ENCODE measurements at regions not wholly inside any gene's neighbourhood (a gene's known extent, or its start where the extent isn't known, plus 50 kb on each side); places are given as distances from the start of the nearest gene placed in this dataset.

DNA sequence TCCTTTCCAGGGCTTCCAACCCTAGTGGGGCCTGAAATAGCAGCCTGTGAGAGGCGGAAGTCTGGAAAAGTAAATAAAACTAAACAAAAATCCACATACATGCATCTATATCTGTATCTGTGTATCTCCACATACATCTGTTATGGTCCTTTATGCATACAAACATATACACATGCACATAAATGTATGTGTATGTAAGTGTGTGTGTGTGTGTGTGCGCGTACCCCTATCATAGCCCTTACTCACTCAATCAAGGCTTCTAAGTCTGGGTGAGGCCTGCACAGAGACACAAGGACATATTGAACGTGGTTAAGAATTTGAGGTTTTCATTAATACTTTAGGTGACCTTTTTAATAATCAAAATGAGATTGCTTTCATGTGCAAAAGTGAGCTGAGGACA is 98.9 kb upstream of the CYRIA start:
- no peak overlapping the region for H3K14ac ChIP-seq (ENCODE audit: low read length in 2 of 2)
- no peak overlapping the region for H3K18ac ChIP-seq (ENCODE audit: low read depth in 1 of 2, low read length in 2 of 2)
- peaks cover 3 to 7% of the 10 kb centered on the region in 2 experiments for H3K27me3 ChIP-seq (ENCODE audit: control insufficient read depth in 1 of 2, insufficient read depth in 1 of 2, low read length in 2 of 2)
- no peak overlapping the region for H2AK5ac ChIP-seq (ENCODE audit: low read length, severe bottlenecking)
- DNase-seq, result no peak
- H2BK5ac ChIP-seq (ENCODE audit: low read depth, low read length, poor library complexity, severe bottlenecking), result no peak overlapping the region
- no peak overlapping the region for H2BK12ac ChIP-seq (ENCODE audit: low read length in 2 of 2)
- H4K91ac ChIP-seq (ENCODE audit: low read length), result no peak overlapping the region
- H3K23ac ChIP-seq (ENCODE audit: low read length in 2 of 2), result no peak overlapping the region
- H3K4me3 ChIP-seq (ENCODE audit: insufficient read depth in 1 of 2, low read depth in 1 of 2, low read length in 2 of 2), result no peak overlapping the region
- no peak overlapping the region for H3K9ac ChIP-seq (ENCODE audit: low read length)
- peaks cover 3% of the 10 kb centered on the region for H3K9me3 ChIP-seq (ENCODE audit: control insufficient read depth, low read length)
- H3K36me3 ChIP-seq (ENCODE audit: control insufficient read depth in 1 of 2, insufficient read depth in 2 of 2, low read depth in 1 of 2, low read length in 2 of 2), result no peaks in the 10 kb centered on the region
- no peak overlapping the region for H2AFZ ChIP-seq (ENCODE audit: low read depth, low read length)
- no peak overlapping the region for H3K4me2 ChIP-seq (ENCODE audit: low read length, poor library complexity, severe bottlenecking)
- no peak overlapping the region for H3K27ac ChIP-seq (ENCODE audit: low read length, poor library complexity, severe bottlenecking)
- H4K8ac ChIP-seq (ENCODE audit: low read length), result no peak overlapping the region
- WGBS, result 60% methylated on average over 1 of the region's 4 CpGs
- no peak overlapping the region for H2BK15ac ChIP-seq (ENCODE audit: low read depth, poor library complexity, severe bottlenecking)
- H3K4me1 ChIP-seq (ENCODE audit: control insufficient read depth, insufficient read depth, low read depth, low read length), result no peaks in the 10 kb centered on the region
- no peak overlapping the region for H3K4ac ChIP-seq (ENCODE audit: low read depth in 1 of 2, low read length in 2 of 2)
- no peaks in the 10 kb centered on the region for H3K79me1 ChIP-seq (replicated peaks; ENCODE audit: low read length, poor library complexity, severe bottlenecking)
- H2BK120ac ChIP-seq (ENCODE audit: low read depth, low read length), result no peak overlapping the region

- no peak overlapping the region for H2BK12ac ChIP-seq (ENCODE audit: low read length in 2 of 2)
- H3K23ac ChIP-seq (ENCODE audit: low read length in 2 of 2), result no peak overlapping the region
- H3K18ac ChIP-seq (ENCODE audit: low read depth in 1 of 2, low read length in 2 of 2), result no peak overlapping the region
- H2AFZ ChIP-seq (ENCODE audit: low read depth, low read length), result no peak overlapping the region
- no peaks in the 10 kb centered on the region for H3K79me1 ChIP-seq (replicated peaks; ENCODE audit: low read length, poor library complexity, severe bottlenecking)
- H2BK120ac ChIP-seq (ENCODE audit: low read depth, low read length), result no peak overlapping the region
- no peak overlapping the region for H2BK15ac ChIP-seq (ENCODE audit: low read depth, poor library complexity, severe bottlenecking)
- H3K9ac ChIP-seq (ENCODE audit: low read length), result no peak overlapping the region
- H3K27ac ChIP-seq (ENCODE audit: low read length, poor library complexity, severe bottlenecking), result no peak overlapping the region
- 75% methylated on average over 4 of the region's 4 CpGs for WGBS
- no peak overlapping the region for H2BK5ac ChIP-seq (ENCODE audit: low read depth, low read length, poor library complexity, severe bottlenecking)
- H3K27me3 ChIP-seq (ENCODE audit: control insufficient read depth in 1 of 2, insufficient read depth in 1 of 2, low read length in 2 of 2), result peaks cover 0 to 3% of the 10 kb centered on the region in 2 experiments
- no peaks in the 10 kb centered on the region for H3K36me3 ChIP-seq (ENCODE audit: control insufficient read depth in 1 of 2, insufficient read depth in 2 of 2, low read depth in 1 of 2, low read length in 2 of 2)
- H3K4me3 ChIP-seq (ENCODE audit: insufficient read depth in 1 of 2, low read depth in 1 of 2, low read length in 2 of 2), result no peak overlapping the region
- no peak overlapping the region for H3K4me2 ChIP-seq (ENCODE audit: low read length, poor library complexity, severe bottlenecking)
- H3K14ac ChIP-seq (ENCODE audit: low read length in 2 of 2), result no peak overlapping the region
- no peaks in the 10 kb centered on the region for H3K4me1 ChIP-seq (ENCODE audit: control insufficient read depth, insufficient read depth, low read depth, low read length)
- H2AK5ac ChIP-seq (ENCODE audit: low read length, severe bottlenecking), result no peak overlapping the region
- no peak for DNase-seq
- peaks cover 3% of the 10 kb centered on the region for H3K9me3 ChIP-seq (ENCODE audit: control insufficient read depth, low read length)
- no peak overlapping the region for H3K4ac ChIP-seq (ENCODE audit: low read depth in 1 of 2, low read length in 2 of 2)
- H4K8ac ChIP-seq (ENCODE audit: low read length), result no peak overlapping the region
- H4K91ac ChIP-seq (ENCODE audit: low read length), result no peak overlapping the region
Observed at GRCh38 chr2:16763493-16763899, 97.9 kb upstream of the CYRIA start.

- Histone ChIP-seq H2BK15ac (ENCODE audit: low read depth, poor library complexity, severe bottlenecking) (no peak overlapping the region), H2AFZ (ENCODE audit: low read depth, low read length) (no peak overlapping the region), H3K4me2 (ENCODE audit: low read length, poor library complexity, severe bottlenecking) (no peak overlapping the region), H3K79me1 (replicated peaks; ENCODE audit: low read length, poor library complexity, severe bottlenecking) (no peaks in the 10 kb centered on the region), H4K8ac (ENCODE audit: low read length) (no peak overlapping the region), H4K91ac (ENCODE audit: low read length) (no peak overlapping the region), H3K14ac (ENCODE audit: low read length in 2 of 2) (no peak overlapping the region), H3K27me3 (ENCODE audit: control insufficient read depth in 1 of 2, insufficient read depth in 1 of 2, low read length in 2 of 2) (peaks cover 2 to 3% of the 10 kb centered on the region in 2 experiments), H2BK5ac (ENCODE audit: low read depth, low read length, poor library complexity, severe bottlenecking) (no peak overlapping the region), H3K4ac (ENCODE audit: low read depth in 1 of 2, low read length in 2 of 2) (no peak overlapping the region), H3K36me3 (ENCODE audit: control insufficient read depth in 1 of 2, insufficient read depth in 2 of 2, low read depth in 1 of 2, low read length in 2 of 2) (no peaks in the 10 kb centered on the region), H3K9ac (ENCODE audit: low read length) (no peak overlapping the region), H2BK12ac (ENCODE audit: low read length in 2 of 2) (no peak overlapping the region), H3K23ac (ENCODE audit: low read length in 2 of 2) (no peak overlapping the region), H3K27ac (ENCODE audit: low read length, poor library complexity, severe bottlenecking) (no peak overlapping the region), H3K9me3 (ENCODE audit: control insufficient read depth, low read length) (peaks cover 3% of the 10 kb centered on the region), H3K4me1 (ENCODE audit: control insufficient read depth, insufficient read depth, low read depth, low read length) (no peaks in the 10 kb centered on the region), H3K18ac (ENCODE audit: low read depth in 1 of 2, low read length in 2 of 2) (no peak overlapping the region), H3K4me3 (ENCODE audit: insufficient read depth in 1 of 2, low read depth in 1 of 2, low read length in 2 of 2) (no peak overlapping the region), H2BK120ac (ENCODE audit: low read depth, low read length) (no peak overlapping the region), H2AK5ac (ENCODE audit: low read length, severe bottlenecking) (no peak overlapping the region)
- 70% methylated on average over 2 of the region's 2 CpGs for WGBS
- no peak for DNase-seq
Observed at GRCh38 chr2:16763056-16763455, 97.4 kb upstream of the CYRIA start.

GRCh38 chr2:16760426-16760825 is 94.8 kb upstream of the CYRIA start:
- Histone ChIP-seq H2BK12ac (ENCODE audit: low read length in 2 of 2) (no peak overlapping the region), H3K4me3 (ENCODE audit: insufficient read depth in 1 of 2, low read depth in 1 of 2, low read length in 2 of 2) (no peak overlapping the region), H3K9ac (ENCODE audit: low read length) (no peak overlapping the region), H4K8ac (ENCODE audit: low read length) (no peak overlapping the region), H2BK5ac (ENCODE audit: low read depth, low read length, poor library complexity, severe bottlenecking) (no peak overlapping the region), H2BK120ac (ENCODE audit: low read depth, low read length) (no peak overlapping the region), H3K14ac (ENCODE audit: low read length in 2 of 2) (no peak overlapping the region), H3K4ac (ENCODE audit: low read depth in 1 of 2, low read length in 2 of 2) (no peak overlapping the region), H3K79me1 (replicated peaks; ENCODE audit: low read length, poor library complexity, severe bottlenecking) (no peaks in the 10 kb centered on the region), H3K27ac (ENCODE audit: low read length, poor library complexity, severe bottlenecking) (no peak overlapping the region), H3K23ac (ENCODE audit: low read length in 2 of 2) (no peak overlapping the region), H2AK5ac (ENCODE audit: low read length, severe bottlenecking) (no peak overlapping the region), H2BK15ac (ENCODE audit: low read depth, poor library complexity, severe bottlenecking) (no peak overlapping the region), H3K4me1 (ENCODE audit: control insufficient read depth, insufficient read depth, low read depth, low read length) (no peaks in the 10 kb centered on the region), H3K18ac (ENCODE audit: low read depth in 1 of 2, low read length in 2 of 2) (no peak overlapping the region), H4K91ac (ENCODE audit: low read length) (no peak overlapping the region), H3K36me3 (ENCODE audit: control insufficient read depth in 1 of 2, insufficient read depth in 2 of 2, low read depth in 1 of 2, low read length in 2 of 2) (no peaks in the 10 kb centered on the region), H3K27me3 (ENCODE audit: control insufficient read depth in 1 of 2, insufficient read depth in 1 of 2, low read length in 2 of 2) (peaks cover 0 to 21% of the 10 kb centered on the region in 2 experiments), H3K9me3 (ENCODE audit: control insufficient read depth, low read length) (no peaks in the 10 kb centered on the region), H2AFZ (ENCODE audit: low read depth, low read length) (no peak overlapping the region), H3K4me2 (ENCODE audit: low read length, poor library complexity, severe bottlenecking) (no peak overlapping the region)
- no peak for DNase-seq
- WGBS, result 65% methylated on average over 3 of the region's 3 CpGs

All from mesenchymal stem cell (in vitro differentiated cells and primary cell).